Osteocyte (in vitro differentiated cells): ENCODE measurements at regions not wholly inside any gene's neighbourhood (a gene's known extent, or its start where the extent isn't known, plus 50 kb on each side); places are given as distances from the start of the nearest gene placed in this dataset.

Experiments used
- DNase-seq: peaks from one replicate; pipeline ENCODE4 v3.0.0; 2021; ENCODE audit warnings: mixed read lengths; ENCODE audit not compliant: unreplicated experiment; ENCODE audit errors: extremely low spot score
- H3K27ac Mint-ChIP-seq: one replicate; pipeline ENCODE4 v1.8.0; 2021; ENCODE audit warnings: mild to moderate bottlenecking, mixed read lengths; ENCODE audit not compliant: unreplicated experiment
- H3K27me3 Mint-ChIP-seq: one replicate; pipeline ENCODE4 v1.8.0; 2021; ENCODE audit warnings: mixed read lengths; ENCODE audit not compliant: unreplicated experiment
- H3K36me3 Mint-ChIP-seq: one replicate; pipeline ENCODE4 v1.8.0; 2021; ENCODE audit warnings: mixed read lengths; ENCODE audit not compliant: unreplicated experiment
- H3K4me1 Mint-ChIP-seq: one replicate; pipeline ENCODE4 v1.8.0; 2021; ENCODE audit warnings: mixed read lengths; ENCODE audit not compliant: unreplicated experiment
- H3K4me3 Mint-ChIP-seq: one replicate; pipeline ENCODE4 v1.8.0; 2021; ENCODE audit warnings: mild to moderate bottlenecking, moderate library complexity, mixed read lengths; ENCODE audit not compliant: unreplicated experiment
- H3K9me3 Mint-ChIP-seq: one replicate; pipeline ENCODE4 v1.8.0; 2021; ENCODE audit warnings: mixed read lengths; ENCODE audit not compliant: unreplicated experiment
- CTCF ChIP-seq: fragments of 200-600 bp; sonication (generic); IDR thresholded peaks from 2 replicates; pipeline ENCODE4 v1.5.0; 2021; ENCODE audit warnings: antibody characterized with exemption, mild to moderate bottlenecking, moderate library complexity

DNA sequence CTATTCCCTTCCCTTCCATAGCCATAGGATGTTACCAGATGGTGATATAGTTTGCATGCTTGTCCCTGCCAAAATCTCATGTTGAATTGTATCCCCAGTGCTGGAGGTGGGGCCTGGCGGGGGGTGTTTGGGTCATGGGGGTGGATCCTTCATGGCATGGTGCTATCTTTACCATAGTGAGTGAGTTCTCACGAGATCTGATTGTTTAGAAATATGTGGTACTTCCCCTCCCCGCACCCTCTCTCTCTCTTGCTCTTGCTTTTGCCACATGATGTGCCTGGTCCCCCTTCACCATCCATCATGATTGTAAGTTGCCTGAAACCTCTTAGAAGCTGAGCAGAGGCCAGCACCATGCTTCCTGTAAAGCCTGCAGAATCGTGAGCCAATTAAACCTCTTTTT is 181.3 kb downstream of the CAND1 start:
- H3K4me3 Mint-ChIP-seq, result no peak overlapping the region
- no peaks in the 10 kb centered on the region for H3K4me1 Mint-ChIP-seq
- no peak for TF ChIP-seq CTCF
- H3K27ac Mint-ChIP-seq, result no peak overlapping the region
- no peaks in the 10 kb centered on the region for H3K36me3 Mint-ChIP-seq
- DNase-seq, result no peak
- H3K9me3 Mint-ChIP-seq, result no peaks in the 10 kb centered on the region
- H3K27me3 Mint-ChIP-seq, result peaks cover 5% of the 10 kb centered on the region

DNA sequence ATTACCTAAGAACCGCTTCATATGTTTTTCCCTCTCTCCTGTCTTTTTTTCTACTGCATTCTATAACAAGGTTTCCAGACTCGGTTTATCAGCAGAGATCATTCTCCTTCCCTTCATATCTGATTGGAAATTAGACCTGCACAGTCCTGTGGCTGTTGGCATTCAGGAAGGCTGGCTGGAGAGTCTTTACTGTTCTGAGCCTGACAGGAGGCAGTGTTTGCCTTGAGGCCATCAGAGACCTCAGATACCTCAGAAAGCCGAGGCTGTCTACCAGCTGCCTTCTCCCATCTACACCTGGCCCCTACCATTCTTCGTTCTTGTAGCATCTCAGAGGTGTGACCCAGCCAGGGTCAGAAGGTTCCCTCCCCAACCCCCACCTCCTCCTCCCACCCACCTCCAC is 182.0 kb downstream of the CAND1 start:
- peaks cover 5% of the 10 kb centered on the region for H3K4me1 Mint-ChIP-seq

DNA sequence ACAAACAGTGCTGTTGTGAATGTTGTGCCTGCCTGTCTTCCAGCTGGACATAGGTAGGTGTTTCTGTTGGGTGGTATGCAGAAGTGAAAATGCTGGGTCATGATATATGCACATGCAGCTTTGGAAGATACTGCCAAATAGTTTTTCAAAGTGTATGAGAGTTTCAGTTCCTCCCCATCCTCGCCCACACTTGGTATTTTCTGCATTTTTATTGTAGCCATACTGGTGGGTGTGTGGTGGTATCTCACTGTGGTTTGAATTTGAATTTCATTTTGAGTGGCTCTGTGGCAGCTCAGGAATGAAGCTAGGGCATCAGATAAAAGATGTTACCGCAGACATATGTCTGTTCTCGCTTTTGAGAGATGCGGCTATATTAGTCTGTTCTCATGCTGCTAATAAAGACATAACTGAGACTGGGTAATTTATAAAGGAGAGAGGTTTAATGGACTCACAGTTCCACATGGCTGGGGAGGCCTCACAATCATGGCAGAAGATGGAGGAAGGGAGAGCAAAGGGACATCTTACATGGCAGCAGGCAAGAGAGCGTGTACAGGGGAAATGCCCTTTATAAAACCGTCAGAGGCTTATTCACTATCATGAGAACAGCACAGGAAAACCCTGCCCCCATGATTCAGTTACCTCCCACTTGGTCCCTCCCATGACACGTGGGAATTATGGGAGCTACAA is 183.1 kb downstream of the CAND1 start:
- DNase-seq, result no peak
- no peak for TF ChIP-seq CTCF
- H3K9me3 Mint-ChIP-seq, result no peaks in the 10 kb centered on the region
- H3K27me3 Mint-ChIP-seq, result peaks cover 2% of the 10 kb centered on the region
- no peak overlapping the region for H3K4me3 Mint-ChIP-seq
- no peaks in the 10 kb centered on the region for H3K36me3 Mint-ChIP-seq
- peaks cover 15% of the 10 kb centered on the region for H3K4me1 Mint-ChIP-seq
- H3K27ac Mint-ChIP-seq, result no peak overlapping the region

More for the DNA sequence above, 182.0 kb downstream of the CAND1 start:
- DNase-seq, result no peak
- H3K27me3 Mint-ChIP-seq, result peaks cover 5% of the 10 kb centered on the region
- no peak overlapping the region for H3K4me3 Mint-ChIP-seq
- no peaks in the 10 kb centered on the region for H3K36me3 Mint-ChIP-seq
- TF ChIP-seq CTCF, result no peak
- no peak overlapping the region for H3K27ac Mint-ChIP-seq
- no peaks in the 10 kb centered on the region for H3K9me3 Mint-ChIP-seq

- TF ChIP-seq CTCF, result no peak
- Mint-ChIP-seq H3K4me3 (no peak overlapping the region), H3K36me3 (no peaks in the 10 kb centered on the region), H3K27me3 (peaks cover 2% of the 10 kb centered on the region), H3K4me1 (peaks cover 20% of the 10 kb centered on the region), H3K9me3 (no peaks in the 10 kb centered on the region), H3K27ac (no peak overlapping the region)
- no peak for DNase-seq
Measured at GRCh38 chr12:67453191-67453590, 184.0 kb downstream of the CAND1 start.

GRCh38 chr12:67455236-67455635 is 186.1 kb downstream of the CAND1 start:
- no peaks in the 10 kb centered on the region for H3K36me3 Mint-ChIP-seq

More at GRCh38 chr12:67455236-67455635, 186.1 kb downstream of the CAND1 start:
- H3K4me3 Mint-ChIP-seq, result no peak overlapping the region
- TF ChIP-seq CTCF, result no peak
- H3K9me3 Mint-ChIP-seq, result no peaks in the 10 kb centered on the region
- DNase-seq, result no peak
- H3K27me3 Mint-ChIP-seq, result peaks cover 2% of the 10 kb centered on the region
- H3K4me1 Mint-ChIP-seq, result peaks cover 23% of the 10 kb centered on the region
- H3K27ac Mint-ChIP-seq, result no peak overlapping the region
